K562 (cell line): ENCODE measurements at regions not wholly inside any gene's neighbourhood (a gene's known extent, or its start where the extent isn't known, plus 50 kb on each side); places are given as distances from the start of the nearest gene placed in this dataset.

ENCODE experiments used
- BDP1 ChIP-seq: IDR thresholded peaks from 3 replicates; pipeline ENCODE4 v1.6.1; 2011; ENCODE audit not compliant: insufficient read length, insufficient read depth
- FUS ChIP-seq: fragments of 200-400 bp; formaldehyde crosslinking; optimal IDR thresholded peaks from 2 replicates; pipeline ENCODE3; 2017; ENCODE audit warnings: low read depth, low read length
- HNRNPLL ChIP-seq: fragments of 200-400 bp; formaldehyde crosslinking; IDR thresholded peaks from 2 replicates; pipeline ENCODE4 v1.6.1; 2017; ENCODE audit warnings: low read length, low read depth, mild to moderate bottlenecking; ENCODE audit not compliant: poor library complexity, severe bottlenecking
- NFIC ChIP-seq: fragments of 450-650 bp; IDR thresholded peaks from 2 replicates; pipeline ENCODE4 v1.6.1; 2017; ENCODE audit warnings: mild to moderate bottlenecking, inconsistent platforms
- NFRKB ChIP-seq: fragments of 450-650 bp; IDR thresholded peaks from 2 replicates; pipeline ENCODE4 v1.6.1; 2016; ENCODE audit warnings: low read depth
- SP2 ChIP-seq: IDR thresholded peaks from 2 replicates; pipeline ENCODE4 v1.6.1; 2011; ENCODE audit warnings: mild to moderate bottlenecking, low read depth, low read length, moderate library complexity; ENCODE audit not compliant: poor library complexity, severe bottlenecking; ENCODE audit errors: extremely low read depth
- TF ChIP-seq, protein P1 (sequence below), 3 experiments: IDR thresholded peaks in 2 of 3; conservative IDR thresholded peaks in 1 of 3; 2 replicates each; pipeline ENCODE4 v1.5.1; 2011 to 2012; ENCODE audit warnings: low read length in 3 of 3, mild to moderate bottlenecking in 3 of 3, control low read depth in 2 of 3, improper control_type of control experiment in 1 of 3, inconsistent platforms in 1 of 3, low read depth in 1 of 3, mixed read lengths in 1 of 3, moderate library complexity in 1 of 3; ENCODE audit not compliant: insufficient read depth in 2 of 3
- TF ChIP-seq, protein P2 (sequence below): sonication (generic); formaldehyde crosslinking; IDR thresholded peaks from 2 replicates; pipeline ENCODE4 v1.9.0; 2022; ENCODE audit warnings: mild to moderate bottlenecking, missing genetic modification reagents
- TF ChIP-seq, protein P3 (sequence below), 2 experiments: fragments of 450-650 bp; formaldehyde crosslinking in 1 of 2; IDR thresholded peaks; 2 replicates each; pipeline versions ENCODE4 v1.4.0 to v1.6.1; 2014 to 2020; ENCODE audit warnings: mild to moderate bottlenecking in 2 of 2, borderline replicate concordance in 1 of 2, low read depth in 1 of 2

DNA sequence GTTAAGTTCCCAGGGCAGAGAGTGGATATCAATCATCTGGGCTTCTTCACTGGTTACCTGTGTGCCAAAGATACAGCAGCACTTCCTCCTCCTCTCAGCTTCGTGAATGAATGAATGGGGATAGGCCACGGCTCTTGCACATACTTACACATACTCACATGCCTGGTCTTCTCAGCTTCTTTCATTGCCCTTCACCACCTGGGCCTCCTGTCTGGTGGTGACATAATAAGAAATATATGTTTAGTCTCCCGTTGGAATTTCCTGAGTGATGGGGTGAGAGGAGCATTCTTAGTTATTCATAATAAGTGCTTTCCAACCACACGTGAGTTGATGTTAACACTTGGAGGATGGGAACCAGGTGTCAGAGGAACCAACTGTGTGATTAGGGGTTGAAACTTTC is 268.1 kb upstream of the RMST start:
- TF ChIP-seq, protein P1, sequence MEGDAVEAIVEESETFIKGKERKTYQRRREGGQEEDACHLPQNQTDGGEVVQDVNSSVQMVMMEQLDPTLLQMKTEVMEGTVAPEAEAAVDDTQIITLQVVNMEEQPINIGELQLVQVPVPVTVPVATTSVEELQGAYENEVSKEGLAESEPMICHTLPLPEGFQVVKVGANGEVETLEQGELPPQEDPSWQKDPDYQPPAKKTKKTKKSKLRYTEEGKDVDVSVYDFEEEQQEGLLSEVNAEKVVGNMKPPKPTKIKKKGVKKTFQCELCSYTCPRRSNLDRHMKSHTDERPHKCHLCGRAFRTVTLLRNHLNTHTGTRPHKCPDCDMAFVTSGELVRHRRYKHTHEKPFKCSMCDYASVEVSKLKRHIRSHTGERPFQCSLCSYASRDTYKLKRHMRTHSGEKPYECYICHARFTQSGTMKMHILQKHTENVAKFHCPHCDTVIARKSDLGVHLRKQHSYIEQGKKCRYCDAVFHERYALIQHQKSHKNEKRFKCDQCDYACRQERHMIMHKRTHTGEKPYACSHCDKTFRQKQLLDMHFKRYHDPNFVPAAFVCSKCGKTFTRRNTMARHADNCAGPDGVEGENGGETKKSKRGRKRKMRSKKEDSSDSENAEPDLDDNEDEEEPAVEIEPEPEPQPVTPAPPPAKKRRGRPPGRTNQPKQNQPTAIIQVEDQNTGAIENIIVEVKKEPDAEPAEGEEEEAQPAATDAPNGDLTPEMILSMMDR (IDR thresholded peaks at IDR 0.05 in 2 of 3, conservative IDR thresholded peaks at IDR 0.05 in 1 of 3; ENCODE audit: insufficient read depth in 2 of 3, low read depth in 1 of 3, low read length in 3 of 3) = no peak
- TF ChIP-seq SP2 (no peak), BDP1 (no peak), NFRKB (no peak), FUS (no peak), HNRNPLL (no peak), NFIC (no peak)
- TF ChIP-seq, protein P2, sequence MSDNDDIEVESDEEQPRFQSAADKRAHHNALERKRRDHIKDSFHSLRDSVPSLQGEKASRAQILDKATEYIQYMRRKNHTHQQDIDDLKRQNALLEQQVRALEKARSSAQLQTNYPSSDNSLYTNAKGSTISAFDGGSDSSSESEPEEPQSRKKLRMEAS (CRISPR knock-in tag) = no peak
- TF ChIP-seq, protein P3, sequence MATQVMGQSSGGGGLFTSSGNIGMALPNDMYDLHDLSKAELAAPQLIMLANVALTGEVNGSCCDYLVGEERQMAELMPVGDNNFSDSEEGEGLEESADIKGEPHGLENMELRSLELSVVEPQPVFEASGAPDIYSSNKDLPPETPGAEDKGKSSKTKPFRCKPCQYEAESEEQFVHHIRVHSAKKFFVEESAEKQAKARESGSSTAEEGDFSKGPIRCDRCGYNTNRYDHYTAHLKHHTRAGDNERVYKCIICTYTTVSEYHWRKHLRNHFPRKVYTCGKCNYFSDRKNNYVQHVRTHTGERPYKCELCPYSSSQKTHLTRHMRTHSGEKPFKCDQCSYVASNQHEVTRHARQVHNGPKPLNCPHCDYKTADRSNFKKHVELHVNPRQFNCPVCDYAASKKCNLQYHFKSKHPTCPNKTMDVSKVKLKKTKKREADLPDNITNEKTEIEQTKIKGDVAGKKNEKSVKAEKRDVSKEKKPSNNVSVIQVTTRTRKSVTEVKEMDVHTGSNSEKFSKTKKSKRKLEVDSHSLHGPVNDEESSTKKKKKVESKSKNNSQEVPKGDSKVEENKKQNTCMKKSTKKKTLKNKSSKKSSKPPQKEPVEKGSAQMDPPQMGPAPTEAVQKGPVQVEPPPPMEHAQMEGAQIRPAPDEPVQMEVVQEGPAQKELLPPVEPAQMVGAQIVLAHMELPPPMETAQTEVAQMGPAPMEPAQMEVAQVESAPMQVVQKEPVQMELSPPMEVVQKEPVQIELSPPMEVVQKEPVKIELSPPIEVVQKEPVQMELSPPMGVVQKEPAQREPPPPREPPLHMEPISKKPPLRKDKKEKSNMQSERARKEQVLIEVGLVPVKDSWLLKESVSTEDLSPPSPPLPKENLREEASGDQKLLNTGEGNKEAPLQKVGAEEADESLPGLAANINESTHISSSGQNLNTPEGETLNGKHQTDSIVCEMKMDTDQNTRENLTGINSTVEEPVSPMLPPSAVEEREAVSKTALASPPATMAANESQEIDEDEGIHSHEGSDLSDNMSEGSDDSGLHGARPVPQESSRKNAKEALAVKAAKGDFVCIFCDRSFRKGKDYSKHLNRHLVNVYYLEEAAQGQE (IDR thresholded peaks at IDR 0.05; ENCODE audit: borderline replicate concordance) = no peak
- TF ChIP-seq, protein P3 (CRISPR knock-in tag; IDR thresholded peaks at IDR 0.05; ENCODE audit: low read depth) = no peak
